ENCODE measurements at regions not wholly inside any gene's neighbourhood (a gene's known extent, or its start where the extent isn't known, plus 50 kb on each side); places are given as distances from the start of the nearest gene placed in this dataset.
A peak's percentile ranks its signal among the peaks of the same experiment; 100 is the strongest.

GRCh38 chr7:145143685-145144084 is 307.8 kb upstream of the TPK1 start:
- no peak overlapping the region for H3K27ac ChIP-seq
- H3K79me2 ChIP-seq = no peaks in the 10 kb centered on the region
- H3K4me1 ChIP-seq = no peaks in the 10 kb centered on the region
- no peaks in the 10 kb centered on the region for H3K9me3 ChIP-seq (ENCODE audit: control insufficient read depth, low read length)
- no peaks in the 10 kb centered on the region for H3K36me3 ChIP-seq (ENCODE audit: control insufficient read depth, insufficient read depth, low read length)
- no peak overlapping the region for H3K4me2 ChIP-seq (ENCODE audit: low read length)
- H3K9ac ChIP-seq = no peak overlapping the region
- no peak overlapping the region for H3K4me3 ChIP-seq (ENCODE audit: low read depth, low read length)
- no peaks in the 10 kb centered on the region for H3K27me3 ChIP-seq (ENCODE audit: control insufficient read depth, insufficient read depth, low read length)
- TF ChIP-seq CTCF (IDR thresholded peaks at IDR 0.05) = no peak
- H2AFZ ChIP-seq = no peak overlapping the region

GRCh38 chr7:145134377-145134776 is 298.5 kb upstream of the TPK1 start:
- Histone ChIP-seq H3K4me2 (ENCODE audit: low read length) (no peak overlapping the region), H3K4me1 (no peaks in the 10 kb centered on the region), H3K4me3 (ENCODE audit: low read depth, low read length) (no peak overlapping the region), H3K79me2 (no peaks in the 10 kb centered on the region), H3K9ac (no peak overlapping the region), H3K36me3 (ENCODE audit: control insufficient read depth, insufficient read depth, low read length) (no peaks in the 10 kb centered on the region), H2AFZ (no peak overlapping the region), H3K27ac (no peak overlapping the region), H3K27me3 (ENCODE audit: control insufficient read depth, insufficient read depth, low read length) (no peaks in the 10 kb centered on the region), H3K9me3 (ENCODE audit: control insufficient read depth, low read length) (no peaks in the 10 kb centered on the region)
- TF ChIP-seq CTCF (IDR thresholded peaks at IDR 0.05) = no peak

- H3K4me3 ChIP-seq (ENCODE audit: low read depth, low read length) = no peak overlapping the region
- H3K79me2 ChIP-seq = no peaks in the 10 kb centered on the region
- H3K9me3 ChIP-seq (ENCODE audit: control insufficient read depth, low read length) = no peaks in the 10 kb centered on the region
- no peaks in the 10 kb centered on the region for H3K27me3 ChIP-seq (ENCODE audit: control insufficient read depth, insufficient read depth, low read length)
- no peak overlapping the region for H3K27ac ChIP-seq
- no peaks in the 10 kb centered on the region for H3K4me1 ChIP-seq
- TF ChIP-seq CTCF (IDR thresholded peaks at IDR 0.05) = no peak
- no peaks in the 10 kb centered on the region for H3K36me3 ChIP-seq (ENCODE audit: control insufficient read depth, insufficient read depth, low read length)
- no peak overlapping the region for H3K9ac ChIP-seq
- no peak overlapping the region for H2AFZ ChIP-seq
- no peak overlapping the region for H3K4me2 ChIP-seq (ENCODE audit: low read length)
These were observed 287.6 kb upstream of the TPK1 start for GRCh38 chr7:145123502-145123901.

GRCh38 chr7:145106001-145106400 is 270.1 kb upstream of the TPK1 start:
- H3K4me3 ChIP-seq (ENCODE audit: low read depth, low read length) = no peak overlapping the region
- no peak for TF ChIP-seq CTCF (IDR thresholded peaks at IDR 0.05)
- H3K27me3 ChIP-seq (ENCODE audit: control insufficient read depth, insufficient read depth, low read length) = no peaks in the 10 kb centered on the region
- no peak overlapping the region for H3K27ac ChIP-seq
- no peaks in the 10 kb centered on the region for H3K36me3 ChIP-seq (ENCODE audit: control insufficient read depth, insufficient read depth, low read length)
- H3K4me1 ChIP-seq = no peaks in the 10 kb centered on the region
- H3K9me3 ChIP-seq (ENCODE audit: control insufficient read depth, low read length) = no peaks in the 10 kb centered on the region
- H3K9ac ChIP-seq = no peak overlapping the region
- no peaks in the 10 kb centered on the region for H3K79me2 ChIP-seq
- no peak overlapping the region for H3K4me2 ChIP-seq (ENCODE audit: low read length)
- H2AFZ ChIP-seq = peak overlapping the region; percentile 19

GRCh38 chr7:145105561-145105960 is 269.7 kb upstream of the TPK1 start:
- Histone ChIP-seq H3K9me3 (ENCODE audit: control insufficient read depth, low read length) (no peaks in the 10 kb centered on the region), H3K9ac (no peak overlapping the region), H3K79me2 (no peaks in the 10 kb centered on the region), H3K4me3 (ENCODE audit: low read depth, low read length) (no peak overlapping the region), H3K27me3 (ENCODE audit: control insufficient read depth, insufficient read depth, low read length) (no peaks in the 10 kb centered on the region), H3K4me1 (no peaks in the 10 kb centered on the region), H3K4me2 (ENCODE audit: low read length) (no peak overlapping the region), H2AFZ (no peak overlapping the region), H3K36me3 (ENCODE audit: control insufficient read depth, insufficient read depth, low read length) (no peaks in the 10 kb centered on the region), H3K27ac (no peak overlapping the region)
- TF ChIP-seq CTCF (IDR thresholded peaks at IDR 0.05) = no peak

Measured in parathyroid adenoma (tissue), 2 donors.